OCI-LY7 (cell line): ENCODE measurements at regions not wholly inside any gene's neighbourhood (a gene's known extent, or its start where the extent isn't known, plus 50 kb on each side); places are given as distances from the start of the nearest gene placed in this dataset.

Source experiments
- BruUV-seq: library from RNA; stranded (reverse); fragments of 400-500 nt; replicated peaks from 2 replicates; lab custom pipeline; 2021; lab: Mats Ljungman, UMichigan
- CTCF ChIA-PET: fragments of 300-600 bp; sonication (Branson Sonifier 250); formaldehyde crosslinking; loops from one replicate; lab custom pipeline; 2022; ENCODE audit warnings: antibody characterized with exemption; ENCODE audit not compliant: unreplicated experiment; lab: Charles Lee
- POLR2A ChIA-PET: fragments of 300-600 bp; sonication (Branson Sonifier 250); formaldehyde crosslinking; loops from one replicate; lab custom pipeline; 2022; ENCODE audit warnings: antibody characterized with exemption; lab: Charles Lee
- DNase-seq: peaks from one replicate; pipeline ENCODE4 v3.0.0-alpha.2; 2015; ENCODE audit warnings: low spot score
- H2AFZ ChIP-seq: fragments of 200-600 bp; sonication (generic), shearing (Covaris generic); 2 replicates; pipeline ENCODE4 v1.6.1; 2014; ENCODE audit warnings: mild to moderate bottlenecking, antibody characterized with exemption, low read length, moderate library complexity
- H3K27ac ChIP-seq: fragments of 200-600 bp; sonication (generic); 2 replicates; pipeline ENCODE4 v1.5.1; 2014; ENCODE audit warnings: mixed run types, low read depth, mild to moderate bottlenecking, moderate library complexity, low read length, inconsistent platforms; ENCODE audit not compliant: poor library complexity, severe bottlenecking
- H3K36me3 ChIP-seq: fragments of 200-600 bp; sonication (generic); 2 replicates; pipeline ENCODE4 v1.6.1; 2014; ENCODE audit warnings: mild to moderate bottlenecking, antibody characterized with exemption, low read length, moderate library complexity, mixed read lengths; ENCODE audit not compliant: insufficient read depth
- H3K4me1 ChIP-seq: fragments of 200-600 bp; sonication (generic); 2 replicates; pipeline ENCODE4 v1.5.1; 2014; ENCODE audit warnings: mild to moderate bottlenecking, low read length; ENCODE audit not compliant: insufficient read depth, poor library complexity, severe bottlenecking
- H3K4me2 ChIP-seq: fragments of 200-600 bp; sonication (generic); 2 replicates; pipeline ENCODE4 v1.6.1; 2014; ENCODE audit warnings: mild to moderate bottlenecking, low read length
- H3K4me3 ChIP-seq: fragments of 200-600 bp; sonication (generic); 2 replicates; pipeline ENCODE4 v1.5.1; 2014; ENCODE audit warnings: mild to moderate bottlenecking, low read depth, low read length; ENCODE audit not compliant: poor library complexity, severe bottlenecking
- H3K79me2 ChIP-seq: fragments of 200-600 bp; sonication (generic); 2 replicates; pipeline ENCODE4 v1.6.1; 2016; ENCODE audit warnings: low read depth, mild to moderate bottlenecking, low read length, moderate library complexity, mixed read lengths; ENCODE audit not compliant: insufficient read depth
- H3K9me2 ChIP-seq: fragments of 200-600 bp; sonication (generic); 2 replicates; pipeline ENCODE4 v1.6.1; 2016; ENCODE audit warnings: mild to moderate bottlenecking, low read length, mixed read lengths; ENCODE audit not compliant: insufficient read depth
- H3K9me3 ChIP-seq: fragments of 200-600 bp; sonication (generic); 2 replicates; pipeline ENCODE4 v1.6.1; 2014; ENCODE audit warnings: mild to moderate bottlenecking, mixed run types, low read length, mixed read lengths
- H4K20me1 ChIP-seq: fragments of 200-600 bp; sonication (generic); 2 replicates; pipeline ENCODE4 v1.6.1; 2014; ENCODE audit warnings: mild to moderate bottlenecking, antibody characterized with exemption, low read length, moderate library complexity, mixed read lengths; ENCODE audit not compliant: insufficient read depth
- EZH2phosphoT487 ChIP-seq: fragments of 200-600 bp; sonication (generic); IDR thresholded peaks from 2 replicates; pipeline ENCODE4 v1.6.1; 2018; ENCODE audit warnings: low read depth, borderline replicate concordance, mild to moderate bottlenecking, mixed run types, antibody characterized with exemption, low read length, moderate library complexity, mixed read lengths
- intact Hi-C: fragments of 100-400 bp; cut with micrococcal nuclease; formaldehyde crosslinking; loops from one replicate; pipeline ENCODE4 v1.10.0; 2022; ENCODE audit not compliant: unreplicated experiment
- TF ChIP-seq, protein P1 (sequence below): fragments of 200-600 bp; sonication (generic); conservative IDR thresholded peaks from 2 replicates; pipeline ENCODE4 v1.5.1; 2014; ENCODE audit warnings: mild to moderate bottlenecking, antibody characterized with exemption, low read length, moderate library complexity, mixed read lengths

DNA sequence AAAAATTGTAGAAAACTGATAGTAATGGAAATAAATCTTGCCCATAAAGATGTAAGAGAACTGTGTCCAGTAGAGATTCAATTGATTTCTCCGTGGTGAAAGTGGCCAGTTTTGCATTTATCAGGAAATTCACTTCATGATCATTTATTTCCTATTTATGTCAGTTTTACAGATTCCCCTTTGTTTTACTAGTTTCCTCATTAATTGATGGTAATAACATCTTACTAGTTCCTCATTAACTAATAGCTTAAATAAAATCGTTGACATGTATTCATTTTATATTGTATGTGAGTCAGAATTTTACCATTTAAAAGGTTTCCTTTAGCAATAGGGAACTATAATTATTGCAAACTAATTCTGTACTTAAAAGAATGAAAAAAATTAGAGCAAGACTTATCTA, 99.8 kb upstream of the ADGRF1 start:
- H3K4me1 ChIP-seq, result peaks cover 11% of the 10 kb centered on the region
- no peak overlapping the region for H3K4me3 ChIP-seq
- H3K9me2 ChIP-seq, result 0 out of 2 replicates have a peak, but pooled peaks cover 7% of the 10 kb centered on the region
- H3K27ac ChIP-seq, result no peak overlapping the region
- BruUV-seq, result no TSS peak
- no peak overlapping the region for H3K4me2 ChIP-seq
- no peak for DNase-seq
- H3K9me3 ChIP-seq, result peaks cover 11% of the 10 kb centered on the region; the same call in 1 of the 2 replicates
- intact Hi-C loops, result no loop called here
- ChIA-PET CTCF (no interaction called here), POLR2A (interaction anchor here (1.2 to 1.5 kb wide), 2 partner anchors 12 to 17 kb away, joined by 4 to 5 read pairs; no protein-coding TSS in a partner anchor)
- TF ChIP-seq EZH2phosphoT487, result no peak
- TF ChIP-seq, protein P1, sequence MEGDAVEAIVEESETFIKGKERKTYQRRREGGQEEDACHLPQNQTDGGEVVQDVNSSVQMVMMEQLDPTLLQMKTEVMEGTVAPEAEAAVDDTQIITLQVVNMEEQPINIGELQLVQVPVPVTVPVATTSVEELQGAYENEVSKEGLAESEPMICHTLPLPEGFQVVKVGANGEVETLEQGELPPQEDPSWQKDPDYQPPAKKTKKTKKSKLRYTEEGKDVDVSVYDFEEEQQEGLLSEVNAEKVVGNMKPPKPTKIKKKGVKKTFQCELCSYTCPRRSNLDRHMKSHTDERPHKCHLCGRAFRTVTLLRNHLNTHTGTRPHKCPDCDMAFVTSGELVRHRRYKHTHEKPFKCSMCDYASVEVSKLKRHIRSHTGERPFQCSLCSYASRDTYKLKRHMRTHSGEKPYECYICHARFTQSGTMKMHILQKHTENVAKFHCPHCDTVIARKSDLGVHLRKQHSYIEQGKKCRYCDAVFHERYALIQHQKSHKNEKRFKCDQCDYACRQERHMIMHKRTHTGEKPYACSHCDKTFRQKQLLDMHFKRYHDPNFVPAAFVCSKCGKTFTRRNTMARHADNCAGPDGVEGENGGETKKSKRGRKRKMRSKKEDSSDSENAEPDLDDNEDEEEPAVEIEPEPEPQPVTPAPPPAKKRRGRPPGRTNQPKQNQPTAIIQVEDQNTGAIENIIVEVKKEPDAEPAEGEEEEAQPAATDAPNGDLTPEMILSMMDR, result no peak
- H4K20me1 ChIP-seq, result no peaks in the 10 kb centered on the region
- no peaks in the 10 kb centered on the region for H3K36me3 ChIP-seq
- H2AFZ ChIP-seq, result no peak overlapping the region
- H3K79me2 ChIP-seq, result no peaks in the 10 kb centered on the region

DNA sequence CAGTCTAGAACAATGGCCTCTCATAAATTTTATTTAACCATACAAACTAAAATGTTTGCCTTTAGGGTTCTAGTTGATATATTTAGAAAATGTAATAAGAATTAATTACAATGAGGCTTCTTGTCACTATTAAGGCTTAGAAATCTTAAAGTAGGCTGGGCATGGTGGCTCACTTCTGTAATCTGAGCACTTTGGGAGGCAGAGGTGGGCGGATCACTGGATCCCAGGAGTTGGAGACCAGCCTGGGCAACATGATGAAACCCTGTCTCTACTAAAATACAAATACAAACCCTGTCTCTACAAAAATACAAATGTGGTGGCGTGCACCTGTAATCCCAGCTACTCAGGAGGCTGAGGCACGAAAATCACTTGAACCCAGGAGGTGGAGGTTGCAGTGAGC, 99.0 kb upstream of the ADGRF1 start:
- H3K36me3 ChIP-seq, result no peaks in the 10 kb centered on the region
- no peak overlapping the region for H3K27ac ChIP-seq
- intact Hi-C loops, result no loop called here
- peak overlapping the region; percentile 44; the same call in 1 of the 2 replicates for H2AFZ ChIP-seq
- DNase-seq, result no peak
- peaks cover 11% of the 10 kb centered on the region; the same call in 1 of the 2 replicates for H3K9me3 ChIP-seq
- POLR2A ChIA-PET, result interaction anchor here (1.5 kb wide), 1 partner anchor 18 kb away, joined by 5 read pairs; no protein-coding TSS in a partner anchor
- TF ChIP-seq, protein P1, result no peak
- TF ChIP-seq EZH2phosphoT487, result no peak
- peaks cover 4% of the 10 kb centered on the region for H3K4me1 ChIP-seq
- 0 out of 2 replicates have a peak, but pooled peaks cover 7% of the 10 kb centered on the region for H3K9me2 ChIP-seq
- H3K4me2 ChIP-seq, result no peak overlapping the region
- H4K20me1 ChIP-seq, result no peaks in the 10 kb centered on the region
- CTCF ChIA-PET, result no interaction called here
- H3K4me3 ChIP-seq, result no peak overlapping the region
- BruUV-seq, result no TSS peak
- H3K79me2 ChIP-seq, result no peaks in the 10 kb centered on the region

DNA sequence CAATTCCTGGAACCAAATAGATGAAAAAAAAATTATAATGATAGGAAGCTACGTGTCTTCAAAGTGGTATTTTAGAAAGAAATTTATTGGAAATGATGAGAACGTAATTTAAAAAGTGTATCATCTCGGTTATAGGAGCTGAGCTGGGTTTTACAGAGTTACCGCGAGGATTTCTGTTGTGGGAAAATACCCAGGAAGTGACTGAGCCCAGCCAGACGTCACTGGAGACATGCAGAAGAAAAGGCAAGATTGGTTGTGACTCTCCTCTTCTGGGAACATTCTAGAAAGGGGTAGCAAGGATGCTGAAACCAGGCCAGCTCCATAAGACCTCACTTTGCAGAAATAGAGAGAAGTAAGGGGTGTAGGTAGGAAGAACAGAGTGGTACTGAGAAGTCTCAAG, 95.9 kb upstream of the ADGRF1 start:
- intact Hi-C loops, result no loop called here
- Histone ChIP-seq H3K9me3 (peaks cover 11% of the 10 kb centered on the region; the same call in 1 of the 2 replicates), H3K9me2 (no peaks in the 10 kb centered on the region), H3K4me1 (no peaks in the 10 kb centered on the region), H3K27ac (no peak overlapping the region), H3K79me2 (no peaks in the 10 kb centered on the region), H3K4me2 (no peak overlapping the region), H3K4me3 (no peak overlapping the region), H4K20me1 (no peaks in the 10 kb centered on the region), H3K36me3 (no peaks in the 10 kb centered on the region), H2AFZ (no peak overlapping the region)
- ChIA-PET POLR2A (no interaction called here), CTCF (no interaction called here)
- BruUV-seq, result no TSS peak
- no peak for DNase-seq
- no peak for TF ChIP-seq EZH2phosphoT487
- TF ChIP-seq, protein P1, result no peak
